GM12892 (cell line): ENCODE measurements at regions not wholly inside any gene's neighbourhood (a gene's known extent, or its start where the extent isn't known, plus 50 kb on each side); places are given as distances from the start of the nearest gene placed in this dataset.

ENCODE experiments used
- DNase-seq: peaks from one replicate; pipeline ENCODE4 v3.0.0; 2011; ENCODE audit not compliant: insufficient read length
- FAIRE-seq: peaks from 2 replicates; lab custom pipeline; 2011; peaks lifted over from hg19 to GRCh38; lab: Jason Lieb, UNC
- POLR2A ChIP-seq: IDR thresholded peaks from 2 replicates; pipeline ENCODE4 v1.6.1; 2011; ENCODE audit warnings: low read depth, low read length, control low read depth
- POLR2AphosphoS5 ChIP-seq: IDR thresholded peaks from 2 replicates; pipeline ENCODE4 v1.6.1; 2011; ENCODE audit warnings: low read depth, low read length, control low read depth
- TAF1 ChIP-seq: IDR thresholded peaks from 2 replicates; pipeline ENCODE4 v1.6.1; 2011; ENCODE audit warnings: low read depth, mild to moderate bottlenecking, control low read depth, low read length, borderline replicate concordance

DNA sequence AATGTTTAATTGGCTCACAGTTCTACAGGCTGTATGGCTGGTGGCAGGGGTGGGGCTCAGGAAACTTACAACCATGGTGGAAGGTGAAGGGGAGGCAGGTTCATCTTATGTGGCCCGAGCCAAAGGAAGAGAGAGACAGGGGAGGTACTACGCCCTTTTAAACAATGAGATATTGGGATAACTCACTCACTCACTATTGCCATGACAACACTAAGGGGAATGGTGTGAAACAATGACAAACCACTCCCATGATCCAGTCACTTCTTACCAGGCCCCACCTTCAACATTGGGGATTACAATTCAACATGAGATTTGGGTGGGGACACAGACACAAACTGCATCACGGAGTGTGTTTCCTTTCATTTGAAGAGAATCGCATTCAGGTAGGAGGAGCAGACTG, 220.9 kb downstream of the GADD45G start:
- DNase-seq (no peak), FAIRE-seq (no peak)
- TF ChIP-seq TAF1 (no peak), POLR2AphosphoS5 (no peak), POLR2A (no peak)

DNA sequence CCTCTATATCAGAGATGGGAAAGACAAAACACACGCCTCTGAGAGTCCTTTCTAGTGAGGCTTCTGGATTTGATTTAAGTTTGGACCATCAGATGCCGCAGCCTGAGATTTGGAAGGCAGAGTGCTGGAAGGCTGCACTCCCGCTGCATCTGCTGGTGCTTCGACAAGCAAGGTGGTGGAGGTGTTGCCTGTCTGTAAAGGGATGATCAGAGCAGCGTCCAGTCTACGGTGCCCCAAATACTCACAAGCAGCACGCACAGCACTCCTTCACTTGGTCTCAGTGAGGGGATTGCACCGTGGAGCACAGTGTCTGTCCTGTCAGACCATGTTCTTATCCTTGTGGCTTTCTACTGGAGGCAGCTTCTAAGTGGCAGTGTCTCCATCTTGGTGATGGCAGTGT, 221.4 kb downstream of the GADD45G start:
- TF ChIP-seq POLR2A (no peak), TAF1 (no peak), POLR2AphosphoS5 (no peak)
- DNase-seq = no peak
- FAIRE-seq = no peak

DNA sequence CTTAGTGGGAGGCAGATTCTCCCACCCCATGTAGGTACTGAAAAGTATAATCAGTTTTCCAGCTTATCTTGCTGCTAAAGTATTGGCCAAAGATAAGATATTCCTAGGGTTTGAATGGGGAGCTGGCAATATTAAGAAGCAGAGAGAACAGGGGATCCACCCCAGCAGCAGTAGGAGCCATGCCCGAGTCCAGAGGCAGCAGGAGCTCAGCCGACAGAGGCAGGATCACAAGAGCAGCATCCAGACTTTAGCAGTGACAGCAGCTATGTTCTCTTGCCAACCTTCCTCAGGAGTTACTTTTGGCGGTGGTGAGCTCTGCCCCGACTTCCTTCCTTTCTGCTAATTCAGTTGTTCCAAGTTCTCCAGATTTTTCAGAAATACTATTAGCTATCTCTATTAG, 224.5 kb downstream of the GADD45G start:
- FAIRE-seq (no peak), DNase-seq (no peak)
- no peak for TF ChIP-seq TAF1
- TF ChIP-seq POLR2A = no peak
- TF ChIP-seq POLR2AphosphoS5 = no peak

DNA sequence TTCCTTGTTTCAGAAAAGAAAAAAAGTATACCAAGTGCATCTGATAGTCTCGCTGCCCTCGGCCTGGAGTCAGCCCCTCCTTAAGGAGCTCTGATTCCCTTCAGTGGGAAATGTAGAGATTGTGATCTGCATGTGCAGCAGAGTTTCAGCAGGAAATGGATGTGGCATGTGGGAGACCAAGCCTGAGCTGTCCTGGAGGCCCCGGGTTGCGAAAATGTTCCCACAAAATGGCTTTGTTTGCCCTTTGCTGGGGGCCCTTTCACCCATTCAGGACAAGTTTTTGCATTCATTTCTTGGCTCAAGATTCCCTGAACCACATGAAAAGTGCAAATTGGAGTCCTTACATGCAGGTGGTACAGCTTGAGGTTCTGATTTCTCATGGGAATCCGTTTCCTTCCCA, 230.9 kb downstream of the GADD45G start:
- DNase-seq (no peak), FAIRE-seq (no peak)
- TF ChIP-seq TAF1 = no peak
- TF ChIP-seq POLR2AphosphoS5 = no peak
- TF ChIP-seq POLR2A = no peak

DNA sequence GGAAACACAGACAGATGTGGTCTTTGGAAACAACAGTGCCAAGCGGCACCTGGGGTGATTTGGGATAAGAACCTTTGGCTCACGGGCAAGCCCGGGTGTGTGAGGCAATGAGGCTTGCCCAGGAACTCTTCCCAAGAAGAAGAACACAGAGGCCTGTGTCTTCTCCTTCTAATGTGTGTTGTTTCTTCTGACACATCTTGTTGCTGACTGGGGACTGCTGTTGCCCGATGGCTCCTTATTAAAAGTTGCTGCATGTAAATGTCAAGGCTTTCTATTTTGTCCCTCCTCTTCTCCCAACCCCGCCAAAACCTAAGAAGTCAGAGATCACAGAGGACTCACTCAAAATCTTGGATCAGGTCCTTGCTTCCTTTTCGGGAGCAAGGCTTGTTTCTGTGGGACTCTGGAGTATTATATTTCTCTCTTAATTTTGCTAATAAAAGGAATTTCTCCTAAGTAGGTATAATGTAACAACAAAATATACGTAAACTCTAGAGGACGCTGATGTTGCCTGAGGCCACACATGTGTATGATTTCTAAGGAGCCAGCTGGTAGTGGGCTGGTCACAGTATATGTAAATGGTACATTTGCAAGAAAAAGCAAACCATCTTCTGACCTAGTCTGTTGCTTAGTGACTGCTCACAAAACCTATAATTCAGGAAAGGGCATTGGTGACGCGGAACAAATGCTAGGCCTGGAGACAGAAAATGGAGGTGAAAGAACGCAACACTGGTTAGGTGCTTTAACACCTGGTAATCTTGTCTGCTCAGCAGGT, 232.5 kb downstream of the GADD45G start:
- no peak for FAIRE-seq
- DNase-seq = no peak
- TF ChIP-seq POLR2AphosphoS5 (no peak), POLR2A (no peak), TAF1 (no peak)

DNA sequence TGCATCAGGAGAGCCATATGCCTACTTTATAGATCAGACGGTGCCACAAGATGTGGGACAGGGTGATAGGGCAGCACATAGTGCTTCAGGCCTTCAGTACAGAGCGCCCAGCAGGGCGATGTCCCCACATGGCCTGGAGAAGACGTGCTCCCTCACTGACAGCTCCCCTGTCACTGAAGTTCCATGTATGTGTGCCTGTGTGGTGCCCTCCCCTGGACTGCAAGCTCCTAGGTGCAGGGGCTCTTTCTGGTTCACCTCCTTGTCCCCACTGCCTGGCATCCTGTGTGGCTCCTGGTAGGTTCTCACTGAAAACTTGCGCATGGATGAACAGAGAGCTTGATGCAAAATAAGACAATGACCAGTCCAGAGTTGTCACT, 233.1 kb downstream of the GADD45G start:
- TF ChIP-seq TAF1 (no peak), POLR2AphosphoS5 (no peak), POLR2A (no peak)
- DNase-seq (no peak), FAIRE-seq (no peak)

DNA sequence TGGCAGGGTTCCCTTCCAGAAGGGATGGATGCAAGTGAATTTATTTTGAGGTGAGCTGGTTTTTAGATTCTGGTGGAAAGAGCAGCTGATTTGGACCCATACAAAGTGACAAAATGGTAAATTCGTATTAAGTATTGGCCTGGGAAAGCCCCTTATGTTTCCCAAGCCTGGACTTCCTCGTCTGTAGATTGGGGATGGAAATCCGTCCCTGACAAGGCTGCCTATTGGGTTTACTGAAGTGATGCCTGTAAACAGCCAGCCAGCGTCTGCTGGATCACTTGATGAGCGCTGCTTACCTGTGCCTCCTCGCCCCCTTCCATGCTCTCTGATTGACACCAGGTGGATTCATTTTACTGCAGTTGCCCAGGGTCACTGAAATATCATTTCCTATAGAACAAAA, 233.8 kb downstream of the GADD45G start:
- DNase-seq (no peak), FAIRE-seq (no peak)
- TF ChIP-seq POLR2AphosphoS5 (no peak), TAF1 (no peak)

DNA sequence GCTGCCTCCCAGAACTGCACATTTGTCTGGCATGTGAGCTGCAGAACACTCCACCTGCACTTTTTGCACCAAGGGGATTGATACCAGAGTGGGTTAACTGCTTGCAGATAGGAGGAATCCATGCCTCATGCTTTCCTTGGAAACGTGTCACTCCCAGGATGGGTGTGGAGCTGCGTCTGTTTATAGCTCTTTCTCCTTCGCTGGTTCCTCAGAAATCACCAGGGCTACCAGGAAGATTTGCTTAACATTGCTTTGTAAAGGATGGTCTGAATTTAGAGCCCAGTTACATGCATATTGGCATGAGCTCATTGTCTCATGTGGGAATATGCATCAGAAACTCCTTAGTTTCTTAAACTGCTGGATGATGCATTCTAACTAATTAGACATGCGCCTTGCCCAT, 234.6 kb downstream of the GADD45G start:
- TF ChIP-seq POLR2A (no peak), POLR2AphosphoS5 (no peak), TAF1 (no peak)
- FAIRE-seq (no peak), DNase-seq (no peak)

DNA sequence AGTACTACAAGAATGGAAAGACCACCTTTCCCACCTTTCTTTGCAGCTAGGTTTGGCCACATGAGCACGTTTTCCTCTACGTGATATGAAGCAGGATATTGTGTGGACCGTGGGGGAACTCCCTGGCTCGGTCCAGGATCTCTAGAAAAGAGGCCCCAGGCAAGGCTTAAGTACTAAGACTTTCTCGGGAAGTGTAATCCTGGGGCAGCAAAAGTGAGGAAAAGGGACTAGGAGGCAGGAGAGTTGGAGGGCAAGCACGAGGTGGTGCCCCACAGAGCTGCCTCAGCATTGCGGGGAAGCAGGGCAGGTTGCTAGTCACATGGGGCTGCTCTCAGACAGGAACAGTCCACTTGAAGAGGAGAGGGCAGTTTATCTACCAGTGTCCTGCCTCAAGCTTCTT, 235.1 kb downstream of the GADD45G start:
- FAIRE-seq (no peak), DNase-seq (no peak)
- TF ChIP-seq POLR2AphosphoS5 (no peak), TAF1 (no peak), POLR2A (no peak)

DNA sequence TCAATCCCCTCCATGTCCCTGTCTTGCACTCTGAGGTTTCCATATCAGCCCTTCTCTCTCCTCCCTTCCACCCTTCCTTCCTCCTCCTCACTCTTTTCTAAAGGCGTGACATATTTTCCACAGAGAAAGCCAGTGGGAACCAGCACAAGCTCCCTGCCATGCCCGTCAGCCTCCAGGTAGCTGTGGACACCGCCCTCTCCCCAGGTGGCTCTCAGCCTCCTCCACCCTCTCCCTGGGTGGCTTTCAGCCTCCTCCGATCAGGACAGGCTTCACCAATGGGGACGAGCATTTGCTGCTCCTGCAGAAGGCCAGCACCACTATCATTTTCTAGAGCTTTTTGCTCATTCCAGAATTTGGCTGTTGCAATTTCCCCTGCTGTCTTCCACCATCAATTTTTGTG, 236.6 kb downstream of the GADD45G start:
- FAIRE-seq = no peak

DNA sequence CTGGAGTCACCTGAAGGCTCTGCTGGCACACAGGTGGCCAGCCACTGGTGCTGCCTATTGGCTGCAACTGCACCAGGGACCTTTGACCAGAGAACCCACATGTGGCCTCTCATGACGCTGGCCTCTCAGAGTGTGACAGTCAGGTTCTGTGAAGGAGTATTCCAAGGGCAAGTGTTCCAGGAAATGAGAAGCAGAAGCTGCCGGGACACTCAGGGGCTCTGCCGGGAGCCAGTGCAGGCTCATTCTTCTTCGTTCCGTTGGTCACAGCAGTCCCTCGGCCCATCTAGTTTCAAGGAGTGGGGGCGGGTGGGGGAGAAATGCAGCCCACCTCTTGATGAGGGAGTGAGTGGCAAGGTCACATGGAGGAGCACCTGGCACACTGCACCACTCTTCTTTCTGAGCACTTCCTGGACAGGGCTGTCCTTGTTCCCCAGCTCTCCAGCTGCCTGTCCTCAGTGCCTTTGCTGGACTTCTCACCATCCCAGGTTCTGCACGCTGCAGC, 237.5 kb downstream of the GADD45G start:
- TF ChIP-seq TAF1 (no peak), POLR2AphosphoS5 (no peak), POLR2A (no peak)
- no peak for DNase-seq
- FAIRE-seq = no peak

More for the DNA sequence above, 236.6 kb downstream of the GADD45G start:
- no peak for TF ChIP-seq POLR2AphosphoS5
- no peak for TF ChIP-seq POLR2A
- TF ChIP-seq TAF1 = no peak
- no peak for DNase-seq

DNA sequence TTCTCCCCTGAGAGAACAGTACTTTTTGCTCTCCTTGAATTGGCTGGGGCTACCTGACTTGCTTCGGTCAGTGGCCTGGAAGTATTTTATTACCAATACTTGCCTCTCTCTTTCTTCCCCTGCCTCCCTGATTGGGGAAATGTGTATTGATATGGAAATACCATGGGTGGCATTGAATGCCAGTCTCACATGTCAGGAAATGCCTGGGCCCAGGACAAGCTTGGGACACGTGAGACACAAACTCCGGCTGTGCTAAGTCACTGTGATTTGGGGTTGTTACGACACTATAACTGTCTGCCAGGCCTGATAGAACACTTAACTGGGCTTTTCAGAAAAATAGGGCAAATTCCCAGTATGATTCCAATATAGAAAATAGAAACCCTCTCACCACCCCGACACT, 238.3 kb downstream of the GADD45G start:
- no peak for TF ChIP-seq POLR2A
- TF ChIP-seq TAF1 = no peak
- no peak for TF ChIP-seq POLR2AphosphoS5
- no peak for FAIRE-seq
- no peak for DNase-seq

DNA sequence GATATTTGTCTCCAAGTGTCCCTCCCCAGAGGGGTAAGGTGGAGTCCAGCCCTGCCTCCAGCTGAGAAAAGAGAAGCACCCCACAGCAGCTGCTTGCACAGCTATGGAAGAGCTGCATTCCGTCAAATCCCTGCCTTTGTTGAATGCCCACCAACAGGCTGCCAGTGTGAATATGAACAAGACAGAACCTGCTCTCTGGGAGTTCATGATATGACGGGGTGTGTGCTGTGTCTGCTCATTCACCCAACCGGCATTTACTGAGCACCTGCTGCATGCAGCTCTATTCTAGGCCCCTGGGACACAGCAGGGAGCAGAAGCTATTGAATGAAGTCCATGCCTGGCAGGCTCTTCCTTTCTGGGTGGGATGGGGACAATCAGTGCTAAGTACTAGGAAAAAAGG, 238.8 kb downstream of the GADD45G start:
- TF ChIP-seq TAF1 (no peak), POLR2AphosphoS5 (no peak), POLR2A (no peak)
- no peak for FAIRE-seq
- DNase-seq = no peak
